ENCODE measurements at regions not wholly inside any gene's neighbourhood (a gene's known extent, or its start where the extent isn't known, plus 50 kb on each side); places are given as distances from the start of the nearest gene placed in this dataset.

DNA sequence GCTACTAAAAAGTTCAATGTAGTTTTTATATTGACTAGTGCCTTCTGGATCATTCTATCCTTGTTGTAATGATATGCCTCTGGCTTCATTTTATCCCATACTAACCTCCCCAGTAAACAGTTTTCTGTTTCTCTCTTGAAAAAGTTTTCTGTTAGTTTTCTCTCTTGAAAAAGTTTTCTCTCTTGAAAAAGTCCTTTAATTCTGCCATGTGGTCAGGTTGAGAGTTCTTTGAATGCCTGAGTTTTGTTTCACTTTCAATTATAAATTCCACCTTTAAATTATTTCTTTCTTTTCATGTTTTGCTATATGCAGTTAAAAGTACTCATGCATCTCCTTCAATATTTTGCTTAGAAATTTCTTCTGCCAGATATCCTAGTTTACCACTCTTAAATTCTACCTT is 1139.6 kb downstream of the STPG2 start:
- DNase-seq (ENCODE audit: low read depth) = no peak
- TF ChIP-seq, protein P1, sequence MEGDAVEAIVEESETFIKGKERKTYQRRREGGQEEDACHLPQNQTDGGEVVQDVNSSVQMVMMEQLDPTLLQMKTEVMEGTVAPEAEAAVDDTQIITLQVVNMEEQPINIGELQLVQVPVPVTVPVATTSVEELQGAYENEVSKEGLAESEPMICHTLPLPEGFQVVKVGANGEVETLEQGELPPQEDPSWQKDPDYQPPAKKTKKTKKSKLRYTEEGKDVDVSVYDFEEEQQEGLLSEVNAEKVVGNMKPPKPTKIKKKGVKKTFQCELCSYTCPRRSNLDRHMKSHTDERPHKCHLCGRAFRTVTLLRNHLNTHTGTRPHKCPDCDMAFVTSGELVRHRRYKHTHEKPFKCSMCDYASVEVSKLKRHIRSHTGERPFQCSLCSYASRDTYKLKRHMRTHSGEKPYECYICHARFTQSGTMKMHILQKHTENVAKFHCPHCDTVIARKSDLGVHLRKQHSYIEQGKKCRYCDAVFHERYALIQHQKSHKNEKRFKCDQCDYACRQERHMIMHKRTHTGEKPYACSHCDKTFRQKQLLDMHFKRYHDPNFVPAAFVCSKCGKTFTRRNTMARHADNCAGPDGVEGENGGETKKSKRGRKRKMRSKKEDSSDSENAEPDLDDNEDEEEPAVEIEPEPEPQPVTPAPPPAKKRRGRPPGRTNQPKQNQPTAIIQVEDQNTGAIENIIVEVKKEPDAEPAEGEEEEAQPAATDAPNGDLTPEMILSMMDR (IDR thresholded peaks at IDR 0.05; ENCODE audit: control insufficient read depth, extremely low read depth, insufficient read depth) = no peak
- no peak overlapping the region for H3K4me3 ChIP-seq (ENCODE audit: low read depth, low read length)

DNA sequence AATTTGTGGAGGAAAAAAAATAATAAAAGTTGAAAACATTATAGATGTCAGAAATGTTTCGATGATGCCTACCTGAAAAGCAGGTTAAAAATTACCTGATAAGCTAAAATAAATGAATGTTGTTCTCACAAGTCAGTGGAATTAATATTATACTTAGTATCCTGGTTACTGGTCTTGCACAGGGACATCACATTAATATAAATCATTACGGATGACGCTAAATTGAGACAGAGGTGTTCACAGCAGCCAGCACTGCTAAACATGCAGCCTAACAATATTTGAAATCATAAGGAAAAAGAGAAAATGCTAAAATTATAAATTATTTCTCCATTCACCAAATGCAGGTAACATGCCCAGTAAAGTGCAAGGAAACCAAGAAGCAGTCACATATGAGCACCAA is 1130.0 kb downstream of the STPG2 start:
- DNase-seq (ENCODE audit: low read depth) = no peak
- no peak overlapping the region for H3K4me3 ChIP-seq (ENCODE audit: low read depth, low read length)
- TF ChIP-seq, protein P1 (IDR thresholded peaks at IDR 0.05; ENCODE audit: control insufficient read depth, extremely low read depth, insufficient read depth) = no peak

DNA sequence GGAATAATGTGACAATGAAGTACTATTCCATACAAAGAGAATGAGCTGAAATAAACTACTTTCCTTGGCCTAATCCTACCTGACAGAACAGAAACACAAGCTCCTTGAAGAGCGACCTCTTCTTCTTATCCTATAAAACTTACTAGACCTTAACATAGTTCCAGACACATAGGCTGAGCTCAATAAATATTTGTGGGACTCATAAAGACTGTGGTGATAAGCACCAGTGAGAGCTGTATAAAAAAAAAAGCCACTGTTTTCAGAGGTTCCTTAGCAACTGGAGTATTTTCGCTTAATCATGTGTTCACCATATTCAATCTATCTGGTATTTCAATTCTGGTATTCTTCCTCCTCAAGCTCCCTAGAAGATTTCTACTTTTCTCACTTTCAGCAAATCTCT is 1129.6 kb downstream of the STPG2 start:
- TF ChIP-seq, protein P1 (IDR thresholded peaks at IDR 0.05; ENCODE audit: control insufficient read depth, extremely low read depth, insufficient read depth) = no peak
- DNase-seq (ENCODE audit: low read depth) = peak; percentile 63
- H3K4me3 ChIP-seq (ENCODE audit: low read depth, low read length) = no peak overlapping the region

DNA sequence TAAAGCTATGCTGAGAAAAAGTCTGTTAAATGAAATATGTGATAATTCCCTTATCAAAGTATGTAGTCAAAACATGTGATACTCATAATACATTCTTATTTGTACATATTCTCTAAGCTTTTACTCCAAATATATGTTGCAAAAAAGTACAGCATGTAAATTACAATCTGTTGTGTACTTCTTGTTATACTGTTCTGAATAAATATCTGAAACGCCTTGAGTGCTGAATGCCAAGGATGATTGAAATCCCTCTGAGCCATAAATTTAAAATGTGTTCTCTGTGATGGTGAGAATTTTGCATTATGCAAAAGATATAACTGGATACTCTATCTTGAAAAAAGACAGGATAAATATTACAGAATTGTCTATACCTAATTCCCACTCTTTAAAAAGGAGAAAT is 1128.0 kb downstream of the STPG2 start:
- TF ChIP-seq, protein P1 (IDR thresholded peaks at IDR 0.05; ENCODE audit: control insufficient read depth, extremely low read depth, insufficient read depth) = no peak
- H3K4me3 ChIP-seq (ENCODE audit: low read depth, low read length) = no peak overlapping the region
- no peak for DNase-seq (ENCODE audit: low read depth)

DNA sequence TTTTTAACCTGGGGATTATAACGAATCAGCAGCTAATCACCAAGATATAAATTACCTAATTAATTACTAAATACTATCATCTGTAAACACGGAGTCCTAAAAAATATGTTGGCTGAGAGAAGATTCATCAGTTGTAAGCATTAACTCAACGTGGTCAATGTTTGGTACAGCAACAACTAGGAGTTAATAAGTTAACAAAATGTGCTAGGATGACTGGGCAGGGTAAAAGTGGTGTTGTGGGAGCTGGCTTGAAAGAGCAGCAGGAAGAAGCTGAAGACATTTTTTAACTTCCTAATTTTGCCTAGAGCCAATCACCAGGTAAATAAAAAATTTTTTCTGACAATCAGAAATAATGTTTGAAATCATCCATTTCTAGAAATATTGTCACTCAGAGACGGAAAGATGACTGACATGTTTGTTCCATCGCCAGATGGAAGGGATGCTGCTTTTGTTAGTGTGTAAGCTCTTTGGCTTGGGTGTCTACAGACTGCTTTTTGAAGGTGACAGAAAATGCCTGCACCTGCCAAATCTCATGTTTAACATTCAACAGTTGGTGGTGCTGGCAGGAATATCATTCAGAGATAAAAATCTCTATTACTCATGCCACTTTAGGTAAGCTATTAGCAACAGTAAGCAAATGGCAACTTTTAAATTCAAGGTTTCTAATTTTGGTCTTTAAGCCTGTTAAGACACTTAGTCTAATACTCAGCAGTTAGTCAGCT is 1126.9 kb downstream of the STPG2 start:
- TF ChIP-seq, protein P1 (IDR thresholded peaks at IDR 0.05; ENCODE audit: control insufficient read depth, extremely low read depth, insufficient read depth) = no peak
- H3K4me3 ChIP-seq (ENCODE audit: low read depth, low read length) = no peak overlapping the region
- peak; percentile 46 for DNase-seq (ENCODE audit: low read depth)

DNA sequence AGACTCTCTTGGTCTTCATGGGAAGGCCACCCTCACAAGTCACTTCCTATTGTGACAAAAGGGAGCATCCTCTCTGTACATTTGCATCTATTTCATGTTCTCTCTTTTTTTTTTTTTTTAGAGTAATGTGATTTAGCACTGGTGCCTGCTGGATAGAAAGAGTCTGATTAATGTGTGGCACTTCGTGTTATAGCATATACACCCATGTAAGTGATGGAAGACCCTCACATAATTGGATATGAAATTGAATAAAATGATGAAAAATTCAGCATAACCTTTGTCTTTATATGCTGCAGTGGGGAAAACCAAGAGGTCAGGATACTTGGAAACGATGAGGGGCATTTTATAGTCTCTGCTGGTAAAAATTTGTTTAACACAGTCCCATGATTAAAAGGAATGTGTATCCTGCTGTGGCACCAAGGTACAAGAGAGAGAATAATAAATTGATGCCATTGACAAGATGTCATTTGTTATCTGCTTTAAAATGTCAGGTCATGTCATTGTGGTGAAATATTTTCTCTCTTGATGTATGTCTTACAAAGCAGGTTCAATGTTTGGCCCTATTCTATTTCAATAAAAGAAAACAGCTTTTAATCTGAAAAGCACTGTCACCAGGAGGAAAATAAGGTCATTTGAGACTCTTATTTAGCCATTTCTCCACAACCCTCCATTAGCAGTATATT is 1115.4 kb downstream of the STPG2 start:
- TF ChIP-seq, protein P1 (IDR thresholded peaks at IDR 0.05; ENCODE audit: control insufficient read depth, extremely low read depth, insufficient read depth) = no peak
- H3K4me3 ChIP-seq (ENCODE audit: low read depth, low read length) = no peak overlapping the region
- no peak for DNase-seq (ENCODE audit: low read depth)

All from LNCaP clone FGC (cell line).